BJ (cell line): ENCODE measurements at regions not wholly inside any gene's neighbourhood (a gene's known extent, or its start where the extent isn't known, plus 50 kb on each side); places are given as distances from the start of the nearest gene placed in this dataset.
A peak's percentile ranks its signal among the peaks of the same experiment; 100 is the strongest.

Experiments
- CTCF ChIA-PET: fragments of 350-600 bp; formaldehyde crosslinking; extraction: SDS; loops from one replicate; lab custom pipeline; 2021; ENCODE audit warnings: antibody characterized with exemption, inconsistent platforms; lab: Yijun Ruan, JAX
- POLR2A ChIA-PET: fragments of 300-600 bp; sonication (Branson Sonifier 250); formaldehyde crosslinking; extraction: SDS; loops from one replicate; lab custom pipeline; 2021; ENCODE audit warnings: antibody characterized with exemption; lab: Charles Lee
- DNase-seq: peaks from one replicate; pipeline ENCODE4 v3.0.0-alpha.2; 2011; ENCODE audit warnings: low read depth
- H3K27me3 ChIP-seq: 2 replicates; pipeline ENCODE4 v1.6.0; 2011; ENCODE audit warnings: low read length; ENCODE audit not compliant: control insufficient read depth, insufficient read depth
- H3K36me3 ChIP-seq: 2 replicates; pipeline ENCODE4 v1.5.1; 2011; ENCODE audit warnings: low read length; ENCODE audit not compliant: control insufficient read depth, insufficient read depth
- H3K4me3 ChIP-seq: 2 replicates; pipeline ENCODE4 v1.5.1; 2011; ENCODE audit warnings: low read depth, mild to moderate bottlenecking, control low read depth, low read length
- TF ChIP-seq, protein P1 (sequence below): IDR thresholded peaks from 2 replicates; pipeline ENCODE4 v1.5.1; 2011; ENCODE audit warnings: low read depth, mild to moderate bottlenecking, control low read depth, inconsistent platforms, low read length, moderate library complexity; ENCODE audit not compliant: insufficient read depth

DNA sequence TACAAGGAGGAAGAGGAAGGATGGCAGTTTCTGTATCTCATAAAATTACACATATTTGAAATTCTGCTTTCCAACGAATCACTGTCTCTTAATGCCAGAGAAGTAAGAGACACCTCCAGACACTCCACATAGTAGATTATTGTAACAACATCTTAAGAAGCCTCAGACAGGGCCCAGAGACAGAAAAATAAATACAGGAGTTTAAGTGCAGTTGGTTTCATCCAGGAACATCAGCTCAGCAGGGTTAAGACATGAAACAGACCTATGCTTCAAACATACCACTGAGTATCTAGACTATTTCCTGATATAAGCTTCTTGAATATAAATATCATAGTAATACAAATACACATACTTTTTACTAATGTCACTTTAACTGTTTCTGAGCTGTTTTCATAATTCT is 290.3 kb downstream of the ADAMTS20 start:
- H3K36me3 ChIP-seq = no peaks in the 10 kb centered on the region
- H3K27me3 ChIP-seq = no peaks in the 10 kb centered on the region
- ChIA-PET POLR2A (no interaction called here), CTCF (interaction anchor here (1.5 kb wide), 1 partner anchor 9 kb away, joined by 6 read pairs; no protein-coding TSS in a partner anchor)
- DNase-seq = no peak
- TF ChIP-seq, protein P1, sequence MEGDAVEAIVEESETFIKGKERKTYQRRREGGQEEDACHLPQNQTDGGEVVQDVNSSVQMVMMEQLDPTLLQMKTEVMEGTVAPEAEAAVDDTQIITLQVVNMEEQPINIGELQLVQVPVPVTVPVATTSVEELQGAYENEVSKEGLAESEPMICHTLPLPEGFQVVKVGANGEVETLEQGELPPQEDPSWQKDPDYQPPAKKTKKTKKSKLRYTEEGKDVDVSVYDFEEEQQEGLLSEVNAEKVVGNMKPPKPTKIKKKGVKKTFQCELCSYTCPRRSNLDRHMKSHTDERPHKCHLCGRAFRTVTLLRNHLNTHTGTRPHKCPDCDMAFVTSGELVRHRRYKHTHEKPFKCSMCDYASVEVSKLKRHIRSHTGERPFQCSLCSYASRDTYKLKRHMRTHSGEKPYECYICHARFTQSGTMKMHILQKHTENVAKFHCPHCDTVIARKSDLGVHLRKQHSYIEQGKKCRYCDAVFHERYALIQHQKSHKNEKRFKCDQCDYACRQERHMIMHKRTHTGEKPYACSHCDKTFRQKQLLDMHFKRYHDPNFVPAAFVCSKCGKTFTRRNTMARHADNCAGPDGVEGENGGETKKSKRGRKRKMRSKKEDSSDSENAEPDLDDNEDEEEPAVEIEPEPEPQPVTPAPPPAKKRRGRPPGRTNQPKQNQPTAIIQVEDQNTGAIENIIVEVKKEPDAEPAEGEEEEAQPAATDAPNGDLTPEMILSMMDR = no peak
- H3K4me3 ChIP-seq = no peak overlapping the region

- H3K4me3 ChIP-seq = no peak overlapping the region
These were observed 296.4 kb downstream of the ADAMTS20 start for GRCh38 chr12:43255522-43256111.

GRCh38 chr12:43252585-43252984 is 299.4 kb downstream of the ADAMTS20 start:
- Histone ChIP-seq H3K36me3 (no peaks in the 10 kb centered on the region), H3K27me3 (no peaks in the 10 kb centered on the region), H3K4me3 (no peak overlapping the region)
- DNase-seq = no peak
- CTCF ChIA-PET = interaction anchor here (0.6 kb wide), 1 partner anchor 27 kb away, joined by 5 read pairs; no protein-coding TSS in a partner anchor
- TF ChIP-seq, protein P1 = no peak
- POLR2A ChIA-PET = interaction anchor here (0.5 kb wide), 1 partner anchor 8 kb away, joined by 4 read pairs; no protein-coding TSS in a partner anchor

More at GRCh38 chr12:43255522-43256111, 296.4 kb downstream of the ADAMTS20 start:
- no peak for DNase-seq
- no peaks in the 10 kb centered on the region for H3K27me3 ChIP-seq
- POLR2A ChIA-PET = no interaction called here
- TF ChIP-seq, protein P1 = no peak
- no peaks in the 10 kb centered on the region for H3K36me3 ChIP-seq
- CTCF ChIA-PET = interaction anchor here (0.6 kb wide), 1 partner anchor 421 kb away, joined by 3 read pairs; no protein-coding TSS in a partner anchor

- CTCF ChIA-PET = no interaction called here
- Histone ChIP-seq H3K36me3 (no peaks in the 10 kb centered on the region), H3K4me3 (no peak overlapping the region), H3K27me3 (no peaks in the 10 kb centered on the region)
- POLR2A ChIA-PET = no interaction called here
- TF ChIP-seq, protein P1 = no peak
- no peak for DNase-seq
These were observed 306.1 kb downstream of the ADAMTS20 start for GRCh38 chr12:43245947-43246346.

GRCh38 chr12:43241986-43242385 is 310.0 kb downstream of the ADAMTS20 start:
- Histone ChIP-seq H3K27me3 (no peaks in the 10 kb centered on the region), H3K4me3 (no peak overlapping the region), H3K36me3 (no peaks in the 10 kb centered on the region)
- CTCF ChIA-PET = no interaction called here
- POLR2A ChIA-PET = no interaction called here
- DNase-seq = peak; percentile 9
- TF ChIP-seq, protein P1 = no peak
